Fibroblast of lung (primary cell): ENCODE measurements at regions not wholly inside any gene's neighbourhood (a gene's known extent, or its start where the extent isn't known, plus 50 kb on each side); places are given as distances from the start of the nearest gene placed in this dataset.

Experiments used
- DNase-seq, 2 donors: peaks; one replicate each; pipeline versions ENCODE4 v3.0.0 to v3.0.0-alpha.2; 2010; ENCODE audit warnings: low read depth in 2 of 2
- H2AFZ ChIP-seq: 2 replicates; pipeline ENCODE4 v1.5.1; 2012; ENCODE audit warnings: low read length, control low read depth, inconsistent platforms
- H3K27ac ChIP-seq: 2 replicates; pipeline ENCODE4 v1.5.1; 2011; ENCODE audit warnings: low read length, control low read depth; ENCODE audit not compliant: insufficient read depth
- H3K27me3 ChIP-seq: 2 replicates; pipeline ENCODE4 v1.5.1; 2011; ENCODE audit warnings: mild to moderate bottlenecking, low read length; ENCODE audit not compliant: control insufficient read depth, insufficient read depth
- H3K36me3 ChIP-seq: 2 replicates; pipeline ENCODE4 v1.5.1; 2011; ENCODE audit warnings: low read length; ENCODE audit not compliant: control insufficient read depth, insufficient read depth
- H3K4me1 ChIP-seq: 2 replicates; pipeline ENCODE4 v1.5.1; 2011; ENCODE audit warnings: low read length; ENCODE audit not compliant: control insufficient read depth, insufficient read depth; ENCODE audit errors: extremely low read depth
- H3K4me2 ChIP-seq: 2 replicates; pipeline ENCODE4 v1.5.1; 2011; ENCODE audit warnings: low read length, control low read depth; ENCODE audit not compliant: insufficient read depth; ENCODE audit errors: extremely low read depth
- H3K4me3 ChIP-seq, 4 experiments: fragments of 200-600 bp in 1 of 4; sonication (generic) in 1 of 4; replicated peaks in 1 of 4; 2 replicates each; pipeline ENCODE4 v1.5.1; 2011 to 2016; ENCODE audit warnings: low read length in 4 of 4, low read depth in 3 of 4, mild to moderate bottlenecking in 3 of 4, control low read depth in 2 of 4, inconsistent platforms in 1 of 4, mixed read lengths in 1 of 4; ENCODE audit not compliant: insufficient read depth in 1 of 4; ENCODE audit errors: control extremely low read depth in 1 of 4
- H3K79me2 ChIP-seq: 2 replicates; pipeline ENCODE4 v1.5.1; 2012; ENCODE audit warnings: mild to moderate bottlenecking, low read length, inconsistent platforms; ENCODE audit not compliant: control insufficient read depth, insufficient read depth
- H3K9ac ChIP-seq: 2 replicates; pipeline ENCODE4 v1.5.1; 2011; ENCODE audit warnings: mild to moderate bottlenecking, low read length, control low read depth; ENCODE audit not compliant: insufficient read depth
- H3K9me3 ChIP-seq: 2 replicates; pipeline ENCODE4 v1.5.1; 2012; ENCODE audit warnings: low read depth, low read length; ENCODE audit not compliant: control insufficient read depth, insufficient read depth
- H4K20me1 ChIP-seq: 2 replicates; pipeline ENCODE4 v1.5.1; 2011; ENCODE audit warnings: low read length; ENCODE audit not compliant: control insufficient read depth, insufficient read depth; ENCODE audit errors: extremely low read depth
- EZH2 ChIP-seq: IDR thresholded peaks from 2 replicates; pipeline ENCODE4 v1.5.1; 2012; ENCODE audit warnings: low read length, control low read depth, mild to moderate bottlenecking; ENCODE audit errors: missing control alignments
- TF ChIP-seq, protein P1 (sequence below), 2 donors: IDR thresholded peaks in 1 of 2; conservative IDR thresholded peaks in 1 of 2; 1 replicate in 1 of 2; 2 replicates in 1 of 2; pipeline ENCODE4 v1.5.1; 2011 to 2012; ENCODE audit warnings: low read length in 2 of 2, control low read depth in 1 of 2, inconsistent platforms in 1 of 2, low read depth in 1 of 2, mild to moderate bottlenecking in 1 of 2

DNA sequence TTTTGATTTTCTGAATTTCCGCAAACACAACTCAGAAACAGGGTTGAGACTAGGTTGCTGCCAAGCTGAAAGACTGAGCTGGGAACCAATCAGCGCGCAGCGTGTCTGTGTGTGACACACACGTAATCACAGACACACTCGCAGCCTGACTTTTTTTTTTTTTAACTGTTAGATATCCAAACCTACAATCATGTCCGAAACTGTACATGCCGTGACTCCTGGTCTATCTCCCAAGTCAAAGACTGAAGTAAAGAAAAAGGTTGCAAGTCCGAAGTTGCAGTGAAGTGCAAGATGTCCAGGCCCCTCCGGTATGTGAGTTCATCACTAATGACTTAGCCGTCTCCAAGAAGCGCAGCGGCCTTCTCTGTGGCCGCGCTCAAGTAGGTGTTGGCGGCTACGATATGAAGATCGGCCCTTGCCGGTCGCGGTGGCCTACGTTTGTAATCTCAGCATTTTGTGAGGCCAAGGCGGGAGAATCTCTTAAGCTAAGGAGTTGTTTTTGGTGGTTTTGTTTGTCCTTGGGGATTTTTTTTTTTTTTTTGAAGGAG, 108.2 kb downstream of the HFE start:
- no peaks in the 10 kb centered on the region for H3K9me3 ChIP-seq
- H3K9ac ChIP-seq = peak overlapping the region; percentile 70
- H4K20me1 ChIP-seq = peaks cover 3% of the 10 kb centered on the region
- no peaks in the 10 kb centered on the region for H3K36me3 ChIP-seq
- peak overlapping the region; percentile 86 for H3K27ac ChIP-seq
- H3K79me2 ChIP-seq = peaks cover 15% of the 10 kb centered on the region
- H3K4me1 ChIP-seq = peaks cover 4% of the 10 kb centered on the region
- no peaks in the 10 kb centered on the region for H3K27me3 ChIP-seq
- peak overlapping the region; percentile 82 to 88 (median 86) for H3K4me3 ChIP-seq
- peak overlapping the region; percentile 85 for H2AFZ ChIP-seq
- DNase-seq = peak; percentile 96 to 97
- peak overlapping the region; percentile 97 for H3K4me2 ChIP-seq
- TF ChIP-seq EZH2 = no peak
- TF ChIP-seq, protein P1, sequence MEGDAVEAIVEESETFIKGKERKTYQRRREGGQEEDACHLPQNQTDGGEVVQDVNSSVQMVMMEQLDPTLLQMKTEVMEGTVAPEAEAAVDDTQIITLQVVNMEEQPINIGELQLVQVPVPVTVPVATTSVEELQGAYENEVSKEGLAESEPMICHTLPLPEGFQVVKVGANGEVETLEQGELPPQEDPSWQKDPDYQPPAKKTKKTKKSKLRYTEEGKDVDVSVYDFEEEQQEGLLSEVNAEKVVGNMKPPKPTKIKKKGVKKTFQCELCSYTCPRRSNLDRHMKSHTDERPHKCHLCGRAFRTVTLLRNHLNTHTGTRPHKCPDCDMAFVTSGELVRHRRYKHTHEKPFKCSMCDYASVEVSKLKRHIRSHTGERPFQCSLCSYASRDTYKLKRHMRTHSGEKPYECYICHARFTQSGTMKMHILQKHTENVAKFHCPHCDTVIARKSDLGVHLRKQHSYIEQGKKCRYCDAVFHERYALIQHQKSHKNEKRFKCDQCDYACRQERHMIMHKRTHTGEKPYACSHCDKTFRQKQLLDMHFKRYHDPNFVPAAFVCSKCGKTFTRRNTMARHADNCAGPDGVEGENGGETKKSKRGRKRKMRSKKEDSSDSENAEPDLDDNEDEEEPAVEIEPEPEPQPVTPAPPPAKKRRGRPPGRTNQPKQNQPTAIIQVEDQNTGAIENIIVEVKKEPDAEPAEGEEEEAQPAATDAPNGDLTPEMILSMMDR (conservative IDR thresholded peaks at IDR 0.05 in 1 of 2, IDR thresholded peaks at IDR 0.05 in 1 of 2; ENCODE audit: low read depth in 1 of 2, low read length in 2 of 2) = no peak

DNA sequence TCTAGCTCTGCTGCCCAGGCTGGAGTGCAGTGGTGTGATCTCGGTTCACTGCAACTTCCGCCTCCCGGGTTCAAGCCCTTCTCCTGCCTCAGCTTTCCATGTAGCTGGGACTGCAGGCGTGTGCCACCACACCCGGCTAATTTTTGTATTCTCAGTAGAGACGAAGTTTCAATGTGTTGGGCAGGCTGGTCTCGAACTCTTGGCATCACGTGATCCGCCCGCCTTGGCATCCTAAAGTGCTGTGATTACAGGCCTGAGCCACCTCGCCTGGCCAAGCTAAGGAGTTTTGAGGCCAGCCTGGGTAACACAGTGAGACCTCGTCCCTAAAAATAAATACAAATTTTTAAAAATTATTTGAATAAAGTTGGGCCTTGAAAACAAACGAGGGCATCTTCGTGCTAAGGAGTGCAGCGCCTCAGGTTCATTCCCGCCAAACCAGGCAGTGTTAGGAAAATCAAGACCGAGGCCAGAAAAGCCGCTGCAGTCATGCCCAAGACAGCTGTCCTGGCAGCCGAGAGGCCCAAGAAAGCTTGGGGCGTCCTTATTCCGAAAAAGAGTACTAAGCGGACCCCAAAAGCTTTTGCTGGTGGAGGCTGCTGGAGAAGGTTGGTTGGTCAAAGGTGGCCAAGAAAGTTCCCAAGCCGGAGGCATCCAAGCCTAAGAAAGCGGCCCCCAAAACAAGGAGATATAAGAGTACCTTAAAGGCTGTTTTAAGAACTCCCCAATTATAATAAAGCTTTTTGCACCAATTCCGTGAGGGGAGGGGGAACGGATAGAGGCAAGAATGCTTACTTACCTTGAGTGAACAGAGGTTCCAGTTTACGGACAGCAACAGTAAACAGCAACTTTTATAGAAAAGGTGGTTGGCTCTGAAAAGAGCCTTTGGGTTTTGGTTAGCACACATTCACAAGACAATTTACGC, 109.0 kb downstream of the HFE start:
- peak in 1 of 2 donors; percentile 34 for DNase-seq
- H3K9ac ChIP-seq = peak overlapping the region; percentile 70
- H3K9me3 ChIP-seq = no peaks in the 10 kb centered on the region
- H4K20me1 ChIP-seq = peaks cover 3% of the 10 kb centered on the region
- TF ChIP-seq, protein P1 (conservative IDR thresholded peaks at IDR 0.05 in 1 of 2, IDR thresholded peaks at IDR 0.05 in 1 of 2; ENCODE audit: low read depth in 1 of 2, low read length in 2 of 2) = no peak
- TF ChIP-seq EZH2 = no peak
- H2AFZ ChIP-seq = no peak overlapping the region
- H3K27me3 ChIP-seq = no peaks in the 10 kb centered on the region
- peaks cover 4% of the 10 kb centered on the region for H3K4me1 ChIP-seq
- no peaks in the 10 kb centered on the region for H3K36me3 ChIP-seq
- H3K4me3 ChIP-seq = peak overlapping the region; percentile 82 to 88 (median 86)
- H3K79me2 ChIP-seq = peaks cover 15% of the 10 kb centered on the region
- H3K27ac ChIP-seq = peak overlapping the region; percentile 86
- peak overlapping the region; percentile 97 for H3K4me2 ChIP-seq

DNA sequence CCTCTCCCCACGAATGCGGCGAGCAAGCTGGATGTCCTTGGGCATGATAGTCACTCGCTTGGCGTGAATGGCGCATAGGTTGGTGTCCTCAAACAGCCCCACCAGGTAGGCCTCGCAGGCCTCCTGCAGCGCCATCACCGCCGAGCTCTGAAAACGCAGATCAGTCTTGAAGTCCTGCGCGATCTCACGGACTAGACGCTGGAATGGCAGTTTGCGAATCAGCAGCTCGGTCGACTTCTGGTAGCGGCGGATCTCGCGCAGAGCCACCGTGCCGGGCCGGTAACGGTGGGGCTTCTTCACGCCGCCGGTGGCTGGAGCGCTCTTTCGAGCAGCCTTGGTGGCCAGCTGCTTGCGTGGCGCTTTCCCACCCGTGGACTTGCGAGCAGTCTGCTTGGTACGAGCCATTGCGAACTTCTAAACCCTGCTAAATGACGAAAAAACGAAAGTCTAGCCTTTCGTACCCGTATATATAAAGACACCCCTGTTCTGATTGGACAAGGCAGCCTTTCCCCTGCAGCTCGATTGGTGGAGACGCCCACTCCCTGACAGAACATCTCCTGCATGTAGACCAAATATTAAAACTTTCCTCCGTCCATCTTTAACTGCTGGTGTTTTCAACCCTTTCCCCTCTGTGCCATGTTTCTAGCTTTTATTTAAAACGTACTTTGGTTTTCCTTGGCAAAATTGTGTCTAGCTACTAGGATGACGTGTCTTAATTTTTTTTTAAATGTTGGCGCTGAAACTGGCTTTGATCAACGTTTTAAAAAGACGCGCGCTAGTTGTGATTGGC, 109.8 kb downstream of the HFE start:
- Histone ChIP-seq H4K20me1 (peaks cover 3% of the 10 kb centered on the region), H2AFZ (no peak overlapping the region), H3K4me1 (peaks cover 4% of the 10 kb centered on the region), H3K36me3 (no peaks in the 10 kb centered on the region), H3K27ac (peak overlapping the region; percentile 86), H3K4me3 (peak overlapping the region; percentile 82 to 88 (median 86)), H3K79me2 (peaks cover 15% of the 10 kb centered on the region), H3K9ac (peak overlapping the region; percentile 70), H3K9me3 (no peaks in the 10 kb centered on the region), H3K27me3 (no peaks in the 10 kb centered on the region), H3K4me2 (peak overlapping the region; percentile 97)
- TF ChIP-seq EZH2 = no peak
- TF ChIP-seq, protein P1 (conservative IDR thresholded peaks at IDR 0.05 in 1 of 2, IDR thresholded peaks at IDR 0.05 in 1 of 2; ENCODE audit: low read depth in 1 of 2, low read length in 2 of 2) = peak in 1 of 2 donors; percentile 2
- DNase-seq = peak; percentile 92 to 96
